AG04449 (cell line): ENCODE measurements at regions not wholly inside any gene's neighbourhood (a gene's known extent, or its start where the extent isn't known, plus 50 kb on each side); places are given as distances from the start of the nearest gene placed in this dataset.

ENCODE experiments used
- CTCF ChIA-PET: fragments of 350-600 bp; formaldehyde crosslinking; extraction: SDS; loops from one replicate; lab custom pipeline; 2021; ENCODE audit warnings: antibody characterized with exemption; lab: Yijun Ruan, JAX
- POLR2A ChIA-PET: fragments of 400-600, 350-600 bp; formaldehyde crosslinking; extraction: SDS; loops from one replicate; lab custom pipeline; 2020; ENCODE audit warnings: antibody characterized with exemption, inconsistent platforms; lab: Yijun Ruan, JAX
- DNase-seq: peaks from one replicate; pipeline ENCODE4 v3.0.0-alpha.2; 2010; ENCODE audit warnings: low read depth, low spot score
- H3K4me3 ChIP-seq: 2 replicates; pipeline ENCODE4 v1.5.1; 2011; ENCODE audit warnings: low read depth, mild to moderate bottlenecking, control low read depth, low read length
- TF ChIP-seq, protein P1 (sequence below): IDR thresholded peaks from one replicate; pipeline ENCODE4 v1.5.1; 2011; ENCODE audit warnings: mild to moderate bottlenecking, moderate library complexity, low read length, control low read depth, inconsistent platforms; ENCODE audit not compliant: insufficient read depth; ENCODE audit errors: missing control alignments

DNA sequence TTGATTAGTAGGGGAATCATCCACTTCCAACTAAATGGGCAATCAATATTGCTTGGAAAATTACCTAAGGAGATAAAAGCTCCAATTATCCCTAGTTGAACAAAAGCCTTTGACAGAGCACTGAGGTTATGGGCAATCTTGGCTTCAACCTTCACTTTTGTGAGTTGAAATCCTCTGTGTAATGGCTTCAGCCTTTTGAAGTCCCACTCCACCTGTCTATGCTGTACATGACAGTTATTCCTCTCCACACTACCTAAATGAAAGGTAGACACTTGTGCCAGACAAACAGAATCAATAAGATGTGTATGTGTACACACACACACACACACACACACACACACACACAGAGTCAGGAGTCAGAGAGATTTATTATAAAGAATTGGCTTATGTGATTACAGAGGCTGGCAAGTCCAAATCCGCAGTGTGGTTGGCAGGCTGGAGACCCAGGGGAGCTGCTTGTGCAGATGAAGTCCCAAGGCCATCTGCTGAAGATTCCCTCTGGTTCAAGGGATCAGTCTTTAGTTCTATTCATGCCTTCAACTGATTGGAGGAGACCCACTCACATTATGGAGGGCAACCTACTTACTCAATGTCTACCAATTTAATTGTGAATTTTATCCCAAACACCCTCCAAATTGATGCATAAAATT, 164.8 kb upstream of the CDC14C start:
- no peak for DNase-seq
- TF ChIP-seq, protein P1, sequence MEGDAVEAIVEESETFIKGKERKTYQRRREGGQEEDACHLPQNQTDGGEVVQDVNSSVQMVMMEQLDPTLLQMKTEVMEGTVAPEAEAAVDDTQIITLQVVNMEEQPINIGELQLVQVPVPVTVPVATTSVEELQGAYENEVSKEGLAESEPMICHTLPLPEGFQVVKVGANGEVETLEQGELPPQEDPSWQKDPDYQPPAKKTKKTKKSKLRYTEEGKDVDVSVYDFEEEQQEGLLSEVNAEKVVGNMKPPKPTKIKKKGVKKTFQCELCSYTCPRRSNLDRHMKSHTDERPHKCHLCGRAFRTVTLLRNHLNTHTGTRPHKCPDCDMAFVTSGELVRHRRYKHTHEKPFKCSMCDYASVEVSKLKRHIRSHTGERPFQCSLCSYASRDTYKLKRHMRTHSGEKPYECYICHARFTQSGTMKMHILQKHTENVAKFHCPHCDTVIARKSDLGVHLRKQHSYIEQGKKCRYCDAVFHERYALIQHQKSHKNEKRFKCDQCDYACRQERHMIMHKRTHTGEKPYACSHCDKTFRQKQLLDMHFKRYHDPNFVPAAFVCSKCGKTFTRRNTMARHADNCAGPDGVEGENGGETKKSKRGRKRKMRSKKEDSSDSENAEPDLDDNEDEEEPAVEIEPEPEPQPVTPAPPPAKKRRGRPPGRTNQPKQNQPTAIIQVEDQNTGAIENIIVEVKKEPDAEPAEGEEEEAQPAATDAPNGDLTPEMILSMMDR = no peak
- ChIA-PET POLR2A (no interaction called here), CTCF (no interaction called here)
- no peak overlapping the region for H3K4me3 ChIP-seq

DNA sequence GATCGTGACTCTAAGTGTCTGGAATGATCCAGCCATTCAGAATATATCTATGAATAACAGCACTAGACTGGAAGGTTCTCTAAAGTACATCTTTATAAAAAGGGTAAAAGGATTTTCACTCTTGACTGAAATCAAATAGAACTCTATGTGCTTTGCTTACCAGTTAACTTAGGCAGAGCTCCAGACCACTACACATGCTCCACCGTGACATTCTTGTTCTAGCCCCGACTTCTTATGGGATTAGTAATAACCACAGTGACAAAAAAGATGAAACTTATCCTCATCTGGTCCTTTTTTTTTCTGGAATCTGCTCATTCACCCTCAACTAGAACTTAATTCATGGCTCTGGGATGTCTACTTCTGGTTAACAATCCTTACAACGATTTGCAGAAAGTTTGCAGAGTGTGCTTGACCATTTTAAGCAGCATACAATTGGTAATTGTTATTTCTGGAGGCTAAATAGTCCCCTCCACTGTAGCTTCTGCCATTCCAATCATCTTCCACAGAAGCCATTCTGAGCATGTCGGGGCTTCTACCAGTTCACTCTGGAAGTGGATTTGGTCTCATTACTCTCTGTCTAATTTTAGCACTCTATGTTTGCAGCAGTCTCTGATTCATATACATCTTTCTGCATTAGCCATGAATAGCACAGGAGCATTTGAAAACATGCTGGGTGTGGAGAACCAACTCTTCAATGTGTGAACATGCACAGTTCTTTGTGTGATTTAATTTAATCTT, 163.7 kb upstream of the CDC14C start:
- TF ChIP-seq, protein P1 = no peak
- ChIA-PET CTCF (no interaction called here), POLR2A (no interaction called here)
- H3K4me3 ChIP-seq = no peak overlapping the region
- no peak for DNase-seq

DNA sequence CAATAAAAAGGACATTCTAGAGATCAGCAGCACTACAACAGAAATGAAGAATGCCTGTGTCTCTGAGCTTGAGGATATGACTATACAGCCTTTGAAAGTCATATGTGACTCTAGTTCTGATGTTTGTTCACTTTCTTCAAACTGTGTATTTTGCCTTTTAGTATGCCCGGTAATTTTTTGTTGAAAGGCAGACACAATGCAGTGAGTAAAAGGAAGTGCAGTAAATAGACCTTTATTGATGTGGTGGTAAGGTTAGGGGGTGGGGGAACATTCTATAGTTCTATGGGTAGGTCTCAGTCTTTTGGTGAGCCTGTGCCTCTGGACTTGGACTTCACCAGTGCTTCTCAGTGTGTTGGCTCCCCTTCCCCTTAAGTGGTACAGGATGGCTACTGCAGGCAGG, 143.5 kb upstream of the CDC14C start:
- POLR2A ChIA-PET = no interaction called here
- no peak for DNase-seq
- TF ChIP-seq, protein P1 = no peak
- CTCF ChIA-PET = no interaction called here
- H3K4me3 ChIP-seq = no peak overlapping the region

DNA sequence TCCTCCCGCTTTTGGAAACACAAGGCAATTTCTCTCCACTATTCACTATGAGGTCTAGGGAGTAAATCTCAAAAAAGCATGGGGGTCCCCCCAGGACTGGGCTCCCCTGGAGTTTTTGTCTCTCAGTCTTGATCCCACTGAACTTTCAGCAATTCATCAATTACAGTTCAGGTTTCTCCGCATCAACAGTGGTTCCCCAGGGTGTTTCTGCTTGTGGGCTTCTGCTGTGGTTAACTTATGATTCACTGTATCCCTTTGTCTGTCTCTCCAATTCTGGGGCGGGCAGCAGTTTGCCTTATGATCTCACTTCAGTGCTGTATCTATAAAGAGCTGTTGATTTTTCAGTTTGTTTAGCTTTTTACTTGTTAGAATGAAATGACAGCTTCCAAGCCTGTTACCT, 142.6 kb upstream of the CDC14C start:
- no peak overlapping the region for H3K4me3 ChIP-seq
- CTCF ChIA-PET = no interaction called here
- DNase-seq = no peak
- TF ChIP-seq, protein P1 = no peak
- POLR2A ChIA-PET = no interaction called here

DNA sequence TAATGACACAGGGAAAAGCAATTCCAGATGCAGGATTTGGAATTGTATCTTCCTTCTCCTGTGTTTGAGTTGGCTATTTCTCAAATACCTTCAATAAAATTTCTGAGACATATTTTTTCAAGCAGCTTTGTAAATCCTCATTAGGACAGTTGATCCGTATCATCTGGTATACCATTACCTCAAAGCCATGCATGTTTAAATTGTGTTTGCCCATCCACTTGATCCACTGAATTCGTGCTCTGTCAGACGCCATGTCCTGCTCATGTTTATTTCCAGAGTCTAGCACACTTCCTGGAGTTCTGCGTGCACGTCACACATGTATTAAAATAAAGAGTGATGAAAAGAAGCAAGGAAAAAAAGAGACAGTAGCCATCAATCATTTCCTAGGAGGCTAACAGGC, 141.8 kb upstream of the CDC14C start:
- CTCF ChIA-PET = no interaction called here
- DNase-seq = no peak
- TF ChIP-seq, protein P1 = no peak
- H3K4me3 ChIP-seq = no peak overlapping the region
- POLR2A ChIA-PET = no interaction called here

DNA sequence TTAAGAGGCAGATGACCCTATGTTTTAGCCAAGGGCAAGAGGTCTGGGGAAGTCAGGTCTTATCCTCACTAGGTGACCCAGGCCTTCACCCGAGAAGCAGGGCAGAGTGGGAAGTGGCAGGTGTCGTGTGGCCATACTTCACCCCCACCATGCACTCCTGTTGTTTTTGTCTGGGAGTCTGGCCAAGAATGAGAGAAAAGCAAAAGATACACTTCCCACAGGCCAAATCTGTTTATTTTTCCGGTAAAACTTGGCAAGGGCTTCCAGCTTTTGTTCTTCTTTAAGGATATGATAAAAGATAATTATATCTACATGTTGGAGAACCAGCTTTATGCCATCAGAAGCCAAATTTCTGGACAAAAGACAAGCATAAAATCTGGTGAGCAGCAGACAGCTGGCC, 137.4 kb upstream of the CDC14C start:
- no peak overlapping the region for H3K4me3 ChIP-seq
- no peak for DNase-seq
- TF ChIP-seq, protein P1 = no peak
- POLR2A ChIA-PET = no interaction called here
- CTCF ChIA-PET = no interaction called here
